Kidney (tissue), 13 donors: ENCODE measurements at regions not wholly inside any gene's neighbourhood (a gene's known extent, or its start where the extent isn't known, plus 50 kb on each side); places are given as distances from the start of the nearest gene placed in this dataset.

Experiments used
- DNase-seq, 5 donors: peaks; one replicate each; pipeline ENCODE4 v3.0.0-alpha.2; 2013 to 2020
- FAIRE-seq: peaks from 2 replicates; lab custom pipeline; 2012; peaks lifted over from hg19 to GRCh38; lab: Jason Lieb, UNC
- H3K27ac ChIP-seq, 2 donors: one replicate each; pipeline ENCODE4 v1.7.0; 2013; ENCODE audit warnings: low read depth in 2 of 2, low read length in 2 of 2, inconsistent platforms in 1 of 2
- H3K27me3 ChIP-seq: one replicate; pipeline ENCODE4 v1.7.1; 2013; ENCODE audit warnings: low read length, inconsistent platforms; ENCODE audit not compliant: control insufficient read depth, insufficient read depth
- H3K36me3 ChIP-seq, 3 donors: one replicate each; pipeline versions ENCODE4 v1.7.0 to v1.7.1; 2013; ENCODE audit warnings: low read length in 3 of 3, control low read depth in 1 of 3, inconsistent platforms in 1 of 3; ENCODE audit not compliant: insufficient read depth in 3 of 3, control insufficient read depth in 2 of 3
- H3K4me1 ChIP-seq, 3 donors: one replicate each; pipeline versions ENCODE4 v1.7.0 to v1.7.1; 2013; ENCODE audit warnings: low read length in 3 of 3, inconsistent platforms in 1 of 3, low read depth in 1 of 3; ENCODE audit not compliant: control insufficient read depth in 2 of 3, insufficient read depth in 2 of 3
- H3K4me3 ChIP-seq, 3 donors: one replicate each; pipeline versions ENCODE4 v1.7.0 to v1.8.1; 2013; ENCODE audit warnings: low read length in 3 of 3, control low read depth in 1 of 3, inconsistent platforms in 1 of 3
- H3K9ac ChIP-seq, 3 donors: one replicate each; pipeline versions ENCODE4 v1.7.0 to v1.7.1; 2013; ENCODE audit warnings: low read length in 3 of 3, control low read depth in 1 of 3, inconsistent platforms in 1 of 3
- H3K9me3 ChIP-seq, 3 donors: one replicate each; pipeline versions ENCODE4 v1.7.0 to v1.7.1; 2013; ENCODE audit warnings: low read length in 3 of 3, control low read depth in 1 of 3, inconsistent platforms in 1 of 3; ENCODE audit not compliant: control insufficient read depth in 2 of 3, insufficient read depth in 1 of 3
- intact Hi-C: fragments of 100-400 bp; cut with DNase I; formaldehyde crosslinking; loops from one replicate; pipeline ENCODE4 v1.11.1; 2022
- TF ChIP-seq, protein P1 (sequence below): IDR thresholded peaks from 3 replicates; pipeline ENCODE4 v1.5.1; 2012; ENCODE audit warnings: mild to moderate bottlenecking, moderate library complexity, borderline replicate concordance; ENCODE audit not compliant: insufficient read depth; ENCODE audit errors: extremely low read depth
- donor health status: control.
- donor health status: control.
- donor health status: control.
- donor health status: control.
- donor health status: control.
- donor health status: DM: yes; HTN: yes; CAD: no.
- donor health status: Normal renal cell carcinoma (clear cell type).

DNA sequence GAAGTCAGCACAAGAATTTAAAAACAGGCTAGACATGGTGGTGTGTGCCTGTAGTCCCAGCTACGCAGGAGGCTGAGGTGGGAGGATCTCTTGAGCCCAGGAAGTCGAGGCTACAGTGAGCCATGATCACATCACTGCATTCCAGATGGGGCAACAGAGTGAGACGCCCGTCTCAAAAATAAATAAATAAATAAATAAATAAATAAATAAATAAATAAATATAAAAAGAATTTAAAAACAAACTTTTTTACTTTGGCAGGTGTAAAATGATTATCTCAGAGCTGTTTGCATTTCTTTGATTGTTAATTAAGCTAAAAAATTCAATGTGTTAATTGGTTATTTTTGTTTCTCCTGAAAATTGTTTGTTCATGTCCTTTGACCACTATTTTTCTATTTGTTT lies 97.5 kb upstream of the RPS6KA3 start:
- no peak overlapping the region for H3K9ac ChIP-seq
- no peaks in the 10 kb centered on the region for H3K27me3 ChIP-seq
- no peaks in the 10 kb centered on the region for H3K36me3 ChIP-seq
- H3K9me3 ChIP-seq: no peaks in the 10 kb centered on the region
- FAIRE-seq (peak; percentile 93), DNase-seq (no peak)
- intact Hi-C loops: no loop called here
- H3K4me3 ChIP-seq: no peak overlapping the region
- H3K4me1 ChIP-seq: peaks cover 0 to 5% (median 0%) of the 10 kb centered on the region in 3 donors
- H3K27ac ChIP-seq: no peak overlapping the region
- TF ChIP-seq, protein P1, sequence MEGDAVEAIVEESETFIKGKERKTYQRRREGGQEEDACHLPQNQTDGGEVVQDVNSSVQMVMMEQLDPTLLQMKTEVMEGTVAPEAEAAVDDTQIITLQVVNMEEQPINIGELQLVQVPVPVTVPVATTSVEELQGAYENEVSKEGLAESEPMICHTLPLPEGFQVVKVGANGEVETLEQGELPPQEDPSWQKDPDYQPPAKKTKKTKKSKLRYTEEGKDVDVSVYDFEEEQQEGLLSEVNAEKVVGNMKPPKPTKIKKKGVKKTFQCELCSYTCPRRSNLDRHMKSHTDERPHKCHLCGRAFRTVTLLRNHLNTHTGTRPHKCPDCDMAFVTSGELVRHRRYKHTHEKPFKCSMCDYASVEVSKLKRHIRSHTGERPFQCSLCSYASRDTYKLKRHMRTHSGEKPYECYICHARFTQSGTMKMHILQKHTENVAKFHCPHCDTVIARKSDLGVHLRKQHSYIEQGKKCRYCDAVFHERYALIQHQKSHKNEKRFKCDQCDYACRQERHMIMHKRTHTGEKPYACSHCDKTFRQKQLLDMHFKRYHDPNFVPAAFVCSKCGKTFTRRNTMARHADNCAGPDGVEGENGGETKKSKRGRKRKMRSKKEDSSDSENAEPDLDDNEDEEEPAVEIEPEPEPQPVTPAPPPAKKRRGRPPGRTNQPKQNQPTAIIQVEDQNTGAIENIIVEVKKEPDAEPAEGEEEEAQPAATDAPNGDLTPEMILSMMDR: no peak

DNA sequence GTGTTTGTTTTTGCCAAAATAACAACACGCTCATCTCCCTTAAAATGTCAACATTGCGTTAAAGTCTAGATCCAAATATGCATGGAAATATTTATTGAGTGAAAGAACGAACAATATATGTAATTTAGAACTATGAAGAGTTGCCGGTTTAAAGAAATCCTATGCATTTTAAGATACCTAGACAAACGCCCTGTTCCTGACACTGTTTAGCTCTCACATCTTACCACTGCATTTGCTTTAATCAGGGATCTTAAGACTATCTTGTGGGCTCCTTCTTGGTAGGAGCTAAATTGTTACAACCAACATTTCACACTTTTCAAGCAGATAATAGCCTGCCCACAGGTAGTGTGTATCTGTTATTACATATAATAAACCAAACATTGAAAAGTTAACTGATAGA lies 96.6 kb upstream of the RPS6KA3 start:
- Histone ChIP-seq H3K4me1 (peaks cover 0 to 5% (median 0%) of the 10 kb centered on the region in 3 donors), H3K9ac (peak overlapping the region in 1 of 3 donors; percentile 7), H3K27me3 (no peaks in the 10 kb centered on the region), H3K9me3 (no peaks in the 10 kb centered on the region), H3K36me3 (no peaks in the 10 kb centered on the region), H3K4me3 (no peak overlapping the region), H3K27ac (peak overlapping the region in 1 of 2 donors; percentile 28)
- intact Hi-C loops: no loop called here
- FAIRE-seq (no peak), DNase-seq (no peak)
- TF ChIP-seq, protein P1: no peak

DNA sequence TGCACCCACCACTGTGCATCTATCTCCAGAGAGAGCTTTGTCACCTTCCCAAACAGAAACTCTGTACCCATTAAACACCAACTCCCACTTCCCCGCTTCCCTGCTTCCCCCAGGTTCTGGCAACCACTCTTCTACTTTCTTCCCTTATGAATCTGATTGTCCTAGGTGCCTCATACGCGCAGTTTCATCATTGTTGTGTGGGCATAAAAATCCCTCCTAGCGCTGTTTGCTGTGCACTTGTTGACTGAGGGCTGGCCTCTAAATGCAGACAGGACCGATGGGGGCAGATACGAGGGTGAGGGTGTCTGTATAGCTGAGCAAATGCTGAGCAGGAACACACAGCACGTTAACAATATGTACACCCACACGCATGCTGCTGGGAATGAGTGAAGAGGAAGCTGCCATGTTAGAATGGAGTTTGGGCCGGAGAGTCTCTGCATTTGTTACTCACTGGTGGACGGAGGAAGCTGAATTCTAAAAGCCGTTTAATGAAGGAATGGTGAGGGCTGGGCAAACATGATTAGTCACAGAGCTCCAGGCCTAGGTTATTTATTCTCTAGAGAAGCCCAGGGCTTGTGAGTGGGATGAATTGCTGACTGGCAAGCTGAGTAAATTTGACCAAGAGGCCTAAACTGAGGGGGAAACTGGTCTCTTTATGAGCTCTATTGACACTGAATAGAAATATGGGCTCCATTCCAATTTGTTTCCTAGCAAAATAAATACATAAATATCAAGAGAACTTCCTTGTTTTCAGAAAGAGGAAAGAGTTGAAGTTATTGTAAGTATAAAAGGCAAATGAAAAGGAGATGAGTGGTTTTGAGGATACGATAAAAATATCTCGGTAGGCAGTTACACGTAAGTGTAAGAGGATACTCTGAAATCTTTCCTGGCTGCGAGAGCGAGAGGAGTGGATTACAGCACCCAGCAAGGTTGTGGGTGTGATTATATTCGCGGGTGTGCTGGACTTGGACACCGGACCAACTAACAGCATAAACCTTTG lies 95.9 kb upstream of the RPS6KA3 start:
- peak; percentile 88 for FAIRE-seq
- peak overlapping the region in 1 of 3 donors; percentile 7 for H3K9ac ChIP-seq
- intact Hi-C loops: no loop called here

More for the DNA sequence above, 95.9 kb upstream of the RPS6KA3 start:
- TF ChIP-seq, protein P1: no peak
- peak overlapping the region; percentile 28 to 69 for H3K27ac ChIP-seq
- DNase-seq: peak in 3 of 5 donors; percentile 16 to 64 (median 50)
- H3K9me3 ChIP-seq: no peaks in the 10 kb centered on the region
- H3K36me3 ChIP-seq: no peaks in the 10 kb centered on the region
- H3K4me1 ChIP-seq: peaks cover 0 to 5% (median 0%) of the 10 kb centered on the region in 3 donors
- H3K27me3 ChIP-seq: no peaks in the 10 kb centered on the region
- no peak overlapping the region for H3K4me3 ChIP-seq
